OCI-LY1 (cell line): ENCODE measurements at regions not wholly inside any gene's neighbourhood (a gene's known extent, or its start where the extent isn't known, plus 50 kb on each side); places are given as distances from the start of the nearest gene placed in this dataset.

Experiments
- H2AFZ ChIP-seq: fragments of 200-600 bp; sonication (generic), shearing (Covaris generic); 2 replicates; pipeline ENCODE4 v1.6.0; 2014; ENCODE audit warnings: antibody characterized with exemption, mild to moderate bottlenecking, low read length
- H3F3A ChIP-seq: fragments of 200-600 bp; sonication (generic), shearing (Covaris generic); 2 replicates; pipeline ENCODE4 v1.6.0; 2014; ENCODE audit warnings: mild to moderate bottlenecking, antibody characterized with exemption, low read length, moderate library complexity; ENCODE audit not compliant: insufficient read depth
- H3K27ac ChIP-seq: fragments of 200-600 bp; sonication (generic); 2 replicates; pipeline ENCODE4 v1.5.1; 2014; ENCODE audit warnings: low read length, mixed run types, mild to moderate bottlenecking, low read depth; ENCODE audit not compliant: poor library complexity, severe bottlenecking
- H3K27me3 ChIP-seq: fragments of 200-600 bp; sonication (generic); 2 replicates; pipeline ENCODE4 v1.6.0; 2014; ENCODE audit warnings: antibody characterized with exemption, mild to moderate bottlenecking, low read length, moderate library complexity; ENCODE audit not compliant: insufficient read depth
- H3K36me3 ChIP-seq: fragments of 200-600 bp; sonication (generic); 2 replicates; pipeline ENCODE4 v1.6.1; 2014; ENCODE audit warnings: mild to moderate bottlenecking, antibody characterized with exemption, low read length, moderate library complexity, mixed read lengths; ENCODE audit not compliant: insufficient read depth
- H3K4me1 ChIP-seq: fragments of 200-600 bp; sonication (generic); 2 replicates; pipeline ENCODE4 v1.5.1; 2014; ENCODE audit warnings: mild to moderate bottlenecking, low read length, moderate library complexity; ENCODE audit not compliant: insufficient read depth, severe bottlenecking
- H3K4me2 ChIP-seq: fragments of 200-600 bp; sonication (generic), shearing (Covaris generic); 2 replicates; pipeline ENCODE4 v1.6.1; 2014; ENCODE audit warnings: low read length
- H3K4me3 ChIP-seq: fragments of 200-600 bp; sonication (generic); 2 replicates; pipeline ENCODE4 v1.5.1; 2014; ENCODE audit warnings: low read length, low read depth, mild to moderate bottlenecking, mixed read lengths; ENCODE audit not compliant: poor library complexity, severe bottlenecking
- H3K79me2 ChIP-seq: fragments of 200-600 bp; shearing (Covaris generic); 2 replicates; pipeline ENCODE4 v1.6.1; 2016; ENCODE audit warnings: mixed run types, low read length, mixed read lengths; ENCODE audit not compliant: insufficient read depth
- H3K9ac ChIP-seq: fragments of 200-600 bp; sonication (generic), shearing (Covaris generic); 2 replicates; pipeline ENCODE4 v1.6.1; 2014; ENCODE audit warnings: mild to moderate bottlenecking, low read length, mixed read lengths
- H3K9me2 ChIP-seq: fragments of 200-600 bp; sonication (generic), shearing (Covaris generic); 2 replicates; pipeline ENCODE4 v1.6.1; 2014; ENCODE audit warnings: low read depth, mild to moderate bottlenecking, low read length, mixed read lengths
- H3K9me3 ChIP-seq: fragments of 200-600 bp; shearing (Covaris generic); 2 replicates; pipeline ENCODE4 v1.6.1; 2014; ENCODE audit warnings: low read length, mixed read lengths
- H4K20me1 ChIP-seq: fragments of 200-600 bp; sonication (generic), shearing (Covaris generic); 2 replicates; pipeline ENCODE4 v1.6.0; 2016; ENCODE audit warnings: mild to moderate bottlenecking, low read length; ENCODE audit not compliant: insufficient read depth
- CTCF ChIP-seq: fragments of 200-600 bp; sonication (generic), shearing (Covaris generic); IDR thresholded peaks from 2 replicates; pipeline ENCODE4 v1.5.1; 2017; ENCODE audit warnings: mild to moderate bottlenecking, antibody characterized with exemption, low read length, moderate library complexity, mixed read lengths
- EZH2 ChIP-seq: fragments of 200-600 bp; sonication (generic), shearing (Covaris generic); IDR thresholded peaks from 2 replicates; pipeline ENCODE4 v1.8.0; 2017; ENCODE audit warnings: borderline replicate concordance, mixed run types, mild to moderate bottlenecking, antibody characterized with exemption, low read length, moderate library complexity, mixed read lengths

DNA sequence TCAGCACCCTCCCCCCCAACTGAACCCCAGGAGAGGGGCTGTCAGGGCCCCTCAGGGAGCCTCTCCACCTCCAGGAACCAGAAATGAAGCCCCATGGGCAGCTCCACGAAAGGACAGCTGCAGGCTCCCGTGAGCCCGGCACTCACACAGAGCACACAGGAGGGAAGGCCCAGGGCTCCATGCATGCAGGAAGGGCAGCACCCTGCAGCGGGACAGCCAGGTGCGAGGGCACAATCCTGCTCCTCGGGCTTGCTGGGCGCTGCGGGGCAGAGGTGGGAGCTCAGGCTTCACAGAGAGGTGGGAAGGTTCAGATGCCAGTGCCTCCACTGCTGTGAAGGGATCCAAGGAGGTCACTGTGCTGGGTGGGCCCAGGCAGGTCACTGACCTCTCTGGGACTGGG lies 90.0 kb downstream of the HMX1 start:
- Histone ChIP-seq H3K9me2 (no peaks in the 10 kb centered on the region), H3K9ac (no peak overlapping the region), H3K27me3 (no peaks in the 10 kb centered on the region), H4K20me1 (no peaks in the 10 kb centered on the region), H3F3A (no peaks in the 10 kb centered on the region), H3K4me1 (no peaks in the 10 kb centered on the region), H3K4me2 (no peak overlapping the region), H3K36me3 (no peaks in the 10 kb centered on the region), H3K27ac (no peak overlapping the region), H3K4me3 (no peak overlapping the region), H3K79me2 (no peaks in the 10 kb centered on the region), H3K9me3 (no peaks in the 10 kb centered on the region), H2AFZ (no peak overlapping the region)
- TF ChIP-seq EZH2 (no peak), CTCF (no peak)

DNA sequence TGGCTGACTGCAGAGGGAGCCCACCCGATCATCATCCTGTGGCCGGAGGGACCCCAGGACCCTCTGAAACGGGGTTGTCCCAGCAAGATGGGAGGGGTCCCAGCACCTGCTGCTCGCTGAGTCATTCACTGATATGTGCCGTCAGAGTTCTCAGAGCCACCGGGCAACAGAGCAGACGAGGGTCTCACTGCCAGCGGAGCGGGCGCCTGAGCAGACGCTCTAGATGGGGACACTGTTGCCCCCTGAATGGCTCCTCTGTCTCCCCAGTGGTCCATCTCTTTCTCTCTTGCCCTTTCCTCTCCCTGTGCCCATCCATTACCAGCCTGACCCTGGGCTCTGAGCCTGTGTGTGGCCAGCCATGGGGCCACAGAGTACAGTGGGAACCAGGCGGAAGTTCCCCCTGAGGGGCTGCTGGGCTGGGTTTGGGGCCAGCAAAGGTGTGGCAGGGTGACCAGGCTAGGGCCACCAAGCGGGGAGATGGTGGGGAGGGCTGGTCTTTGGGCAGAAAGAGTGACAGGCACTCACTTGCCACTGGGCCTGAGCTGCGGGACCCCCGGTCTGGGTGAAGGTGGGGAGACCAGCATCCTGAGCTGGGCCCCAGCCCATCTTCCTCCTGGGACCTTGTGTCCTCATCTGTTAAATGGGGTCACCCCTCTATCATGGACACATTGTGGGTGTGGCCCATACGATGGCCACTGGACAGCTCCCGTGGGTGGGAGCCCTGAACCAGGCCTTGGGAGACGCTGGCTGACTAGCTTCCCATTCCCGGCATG lies 90.9 kb downstream of the HMX1 start:
- no peaks in the 10 kb centered on the region for H3K79me2 ChIP-seq
- no peak overlapping the region for H3K4me2 ChIP-seq
- H3K27ac ChIP-seq, result no peak overlapping the region
- no peak overlapping the region for H2AFZ ChIP-seq
- H3F3A ChIP-seq, result no peaks in the 10 kb centered on the region
- no peaks in the 10 kb centered on the region for H3K9me2 ChIP-seq
- H3K36me3 ChIP-seq, result no peaks in the 10 kb centered on the region
- no peaks in the 10 kb centered on the region for H4K20me1 ChIP-seq
- H3K9ac ChIP-seq, result no peak overlapping the region
- no peak for TF ChIP-seq CTCF
- no peak for TF ChIP-seq EZH2
- H3K4me3 ChIP-seq, result no peak overlapping the region
- H3K27me3 ChIP-seq, result no peaks in the 10 kb centered on the region
- no peaks in the 10 kb centered on the region for H3K4me1 ChIP-seq
- no peaks in the 10 kb centered on the region for H3K9me3 ChIP-seq

GRCh38 chr4:8780086-8780485 lies 91.6 kb downstream of the HMX1 start:
- H3K4me2 ChIP-seq, result no peak overlapping the region
- no peaks in the 10 kb centered on the region for H3K9me3 ChIP-seq
- H3K9me2 ChIP-seq, result no peaks in the 10 kb centered on the region
- H3K4me3 ChIP-seq, result no peak overlapping the region
- no peaks in the 10 kb centered on the region for H3F3A ChIP-seq
- TF ChIP-seq EZH2 (no peak), CTCF (no peak)
- no peak overlapping the region for H3K27ac ChIP-seq
- no peaks in the 10 kb centered on the region for H3K27me3 ChIP-seq
- H3K9ac ChIP-seq, result no peak overlapping the region
- H4K20me1 ChIP-seq, result no peaks in the 10 kb centered on the region
- H2AFZ ChIP-seq, result no peak overlapping the region
- H3K36me3 ChIP-seq, result no peaks in the 10 kb centered on the region
- H3K79me2 ChIP-seq, result no peaks in the 10 kb centered on the region
- no peaks in the 10 kb centered on the region for H3K4me1 ChIP-seq
